ENCODE measurements at regions not wholly inside any gene's neighbourhood (a gene's known extent, or its start where the extent isn't known, plus 50 kb on each side); places are given as distances from the start of the nearest gene placed in this dataset.

- TF ChIP-seq CTCF (IDR thresholded peaks at IDR 0.05; ENCODE audit: borderline replicate concordance, extremely low read depth, low read length, poor library complexity, severe bottlenecking) = no peak
- no peak for TF ChIP-seq EZH2 (IDR thresholded peaks at IDR 0.05; ENCODE audit: borderline replicate concordance, low read depth, low read length, severe bottlenecking)
These were observed 128.8 kb upstream of the NKX1-1 start for GRCh38 chr4:1534876-1535526.
